ENCODE measurements at regions not wholly inside any gene's neighbourhood (a gene's known extent, or its start where the extent isn't known, plus 50 kb on each side); places are given as distances from the start of the nearest gene placed in this dataset.
"Not testable (repeated sequence)": the region's sequence is repeated elsewhere in the genome, so short reads cannot be mapped to it uniquely, and the experiment has no call there.

- TF ChIP-seq CTCF (IDR thresholded peaks at IDR 0.05); PRDM15 (CRISPR knock-in tag; IDR thresholded peaks at IDR 0.05); CREM (CRISPR knock-in tag; IDR thresholded peaks at IDR 0.05); TEAD1 (CRISPR knock-in tag; IDR thresholded peaks at IDR 0.05); FOXK1 (CRISPR knock-in tag; IDR thresholded peaks at IDR 0.05): not testable (repeated sequence)
- TF ChIP-seq, protein P1, sequence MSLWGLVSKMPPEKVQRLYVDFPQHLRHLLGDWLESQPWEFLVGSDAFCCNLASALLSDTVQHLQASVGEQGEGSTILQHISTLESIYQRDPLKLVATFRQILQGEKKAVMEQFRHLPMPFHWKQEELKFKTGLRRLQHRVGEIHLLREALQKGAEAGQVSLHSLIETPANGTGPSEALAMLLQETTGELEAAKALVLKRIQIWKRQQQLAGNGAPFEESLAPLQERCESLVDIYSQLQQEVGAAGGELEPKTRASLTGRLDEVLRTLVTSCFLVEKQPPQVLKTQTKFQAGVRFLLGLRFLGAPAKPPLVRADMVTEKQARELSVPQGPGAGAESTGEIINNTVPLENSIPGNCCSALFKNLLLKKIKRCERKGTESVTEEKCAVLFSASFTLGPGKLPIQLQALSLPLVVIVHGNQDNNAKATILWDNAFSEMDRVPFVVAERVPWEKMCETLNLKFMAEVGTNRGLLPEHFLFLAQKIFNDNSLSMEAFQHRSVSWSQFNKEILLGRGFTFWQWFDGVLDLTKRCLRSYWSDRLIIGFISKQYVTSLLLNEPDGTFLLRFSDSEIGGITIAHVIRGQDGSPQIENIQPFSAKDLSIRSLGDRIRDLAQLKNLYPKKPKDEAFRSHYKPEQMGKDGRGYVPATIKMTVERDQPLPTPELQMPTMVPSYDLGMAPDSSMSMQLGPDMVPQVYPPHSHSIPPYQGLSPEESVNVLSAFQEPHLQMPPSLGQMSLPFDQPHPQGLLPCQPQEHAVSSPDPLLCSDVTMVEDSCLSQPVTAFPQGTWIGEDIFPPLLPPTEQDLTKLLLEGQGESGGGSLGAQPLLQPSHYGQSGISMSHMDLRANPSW (CRISPR knock-in tag; conservative IDR thresholded peaks at IDR 0.05; ENCODE audit: low read depth) = not testable (repeated sequence)
Observed at GRCh38 chr5:82532075-82532474, 253.9 kb upstream of the RPS23 start.
